GM18868 (cell line): ENCODE measurements at regions not wholly inside any gene's neighbourhood (a gene's known extent, or its start where the extent isn't known, plus 50 kb on each side); places are given as distances from the start of the nearest gene placed in this dataset.
A peak's percentile ranks its signal among the peaks of the same experiment; 100 is the strongest.
"Not testable (repeated sequence)": the region's sequence is repeated elsewhere in the genome, so short reads cannot be mapped to it uniquely, and the experiment has no call there.

ENCODE experiments used
- ATAC-seq: cut with Tn5 transposase; IDR thresholded peaks from one replicate; pipeline ENCODE4 v1.9.1; 2021; ENCODE audit warnings: mild to moderate bottlenecking, moderate library complexity; ENCODE audit not compliant: unreplicated experiment

- no peak for ATAC-seq
Observed at GRCh38 chr3:40878464-40878905, 320.8 kb upstream of the CTNNB1 start.

- no peak for ATAC-seq
Observed at GRCh38 chr3:40885430-40885829, 313.9 kb upstream of the CTNNB1 start.

DNA sequence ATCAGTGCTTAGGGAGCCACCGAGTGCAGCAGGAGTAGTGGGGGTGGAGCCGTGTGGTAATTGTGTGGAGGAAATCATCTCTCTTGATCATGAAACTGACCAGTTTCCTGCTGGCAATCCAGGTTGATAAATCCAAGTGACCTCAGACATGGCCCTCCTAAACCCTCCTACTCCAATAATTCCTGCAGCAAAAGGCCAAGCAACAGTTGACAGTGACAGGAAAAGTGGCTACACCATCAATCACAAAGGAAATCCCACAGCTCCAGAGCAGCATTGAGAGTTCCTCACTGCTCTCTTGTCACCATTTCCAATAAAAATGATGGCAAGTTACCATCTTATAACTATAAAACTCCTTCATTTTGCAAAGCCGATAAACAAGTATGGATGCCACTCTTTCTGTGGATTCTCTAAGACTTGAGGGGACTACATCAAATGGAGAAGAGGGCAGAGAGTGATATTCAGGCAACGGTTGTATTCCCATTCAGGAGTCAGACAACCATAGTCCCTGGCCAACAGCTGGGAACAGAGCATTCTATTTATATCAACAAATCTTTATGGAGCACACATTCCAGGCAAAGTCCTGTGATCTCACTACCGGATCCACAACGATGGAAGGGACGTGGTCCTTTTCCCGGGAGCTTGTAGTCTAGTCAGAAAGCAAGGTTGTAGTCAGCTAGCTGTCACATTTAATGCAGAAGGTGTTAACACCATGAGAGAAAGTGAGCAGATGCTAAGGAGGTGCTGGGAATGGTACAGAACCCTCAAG is 312.5 kb upstream of the CTNNB1 start:
- ATAC-seq: no peak

DNA sequence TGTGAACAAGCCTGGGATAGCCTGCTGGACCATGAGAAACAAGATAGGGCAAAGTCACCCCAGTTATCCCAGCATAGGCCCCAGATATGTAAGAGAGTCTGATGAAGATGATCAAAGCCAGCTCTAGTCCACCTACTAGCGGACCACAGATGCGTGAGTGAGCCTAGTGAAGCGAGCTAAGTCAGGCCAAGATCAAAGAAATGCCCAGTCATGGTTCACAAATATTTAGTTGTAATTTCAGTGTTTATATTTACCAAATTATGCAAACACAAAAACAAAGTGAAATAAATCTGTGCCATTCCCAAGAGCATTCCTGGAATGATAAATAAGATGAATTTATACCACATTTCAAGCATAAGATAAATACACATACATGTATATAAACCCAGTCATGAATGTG is 308.1 kb upstream of the CTNNB1 start:
- no peak for ATAC-seq

GRCh38 chr3:40895109-40895508 is 304.2 kb upstream of the CTNNB1 start:
- ATAC-seq: no peak

DNA sequence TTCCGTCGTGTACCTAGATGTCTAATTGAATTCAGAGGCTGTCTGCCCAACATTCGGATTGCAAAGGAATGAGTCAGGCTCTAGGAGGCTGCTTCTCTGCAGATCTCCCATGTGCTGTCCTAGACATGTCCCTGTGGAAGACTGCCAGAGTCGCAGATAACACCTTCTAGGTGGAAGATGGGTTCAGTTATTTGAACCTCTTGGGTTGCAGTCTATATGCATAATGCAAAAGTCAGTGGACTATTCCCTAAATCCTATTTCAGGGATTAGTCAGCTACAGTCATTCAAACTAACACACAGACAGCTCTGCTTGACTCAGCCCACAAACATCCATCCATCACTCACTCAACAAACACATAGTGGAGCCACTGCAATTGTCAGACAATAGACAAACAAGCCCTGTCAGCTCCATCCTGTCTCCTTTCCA is 300.0 kb upstream of the CTNNB1 start:
- ATAC-seq: no peak

GRCh38 chr3:40901298-40901697 is 298.0 kb upstream of the CTNNB1 start:
- ATAC-seq: no peak

GRCh38 chr3:40901796-40902195 is 297.5 kb upstream of the CTNNB1 start:
- no peak for ATAC-seq

- not testable (repeated sequence) for ATAC-seq
Observed at GRCh38 chr3:40907907-40908465, 291.3 kb upstream of the CTNNB1 start.

GRCh38 chr3:40908612-40909011 is 290.7 kb upstream of the CTNNB1 start:
- ATAC-seq: no peak

DNA sequence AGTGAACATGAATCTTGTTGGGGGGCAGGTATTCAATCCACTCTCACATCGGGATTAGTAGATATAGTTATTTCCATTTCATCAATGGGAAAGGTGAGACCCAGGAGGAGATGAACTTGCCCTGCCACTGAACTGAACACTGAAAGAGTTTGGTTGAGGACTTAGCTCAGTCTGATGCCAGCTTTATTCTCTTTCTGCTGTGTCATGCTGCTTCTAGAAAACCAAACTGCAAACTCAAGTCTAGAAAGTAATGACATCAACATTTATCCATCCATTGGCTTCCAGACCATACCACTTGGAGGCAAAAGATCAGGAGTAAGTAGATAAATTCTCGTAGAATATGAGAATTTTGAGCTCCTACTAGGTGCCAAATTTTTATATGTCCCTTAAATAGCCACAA is 288.0 kb upstream of the CTNNB1 start:
- no peak for ATAC-seq

GRCh38 chr3:40911928-40912327 is 287.4 kb upstream of the CTNNB1 start:
- no peak for ATAC-seq

- ATAC-seq: no peak
Observed at GRCh38 chr3:40912461-40912860, 286.8 kb upstream of the CTNNB1 start.

DNA sequence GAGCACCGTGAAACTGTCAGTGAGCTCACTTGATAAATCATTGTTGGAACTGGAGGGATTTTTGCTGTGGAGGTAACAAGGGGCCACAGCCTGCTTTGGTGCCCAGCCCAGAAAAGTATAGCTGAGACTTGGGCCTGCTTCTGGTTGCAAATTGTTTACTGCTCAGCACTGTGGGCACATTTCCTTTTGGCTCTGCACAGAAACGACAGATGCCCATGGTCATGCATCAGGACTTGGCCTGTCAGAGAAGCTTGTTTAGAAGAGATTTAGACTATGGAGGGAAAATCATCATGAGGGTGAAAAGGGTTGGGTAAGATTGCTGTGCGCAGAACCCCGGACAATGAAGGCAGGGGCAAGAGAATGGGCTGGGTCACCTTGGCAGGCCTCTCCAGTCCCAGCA is 286.1 kb upstream of the CTNNB1 start:
- no peak for ATAC-seq

GRCh38 chr3:40913641-40914040 is 285.7 kb upstream of the CTNNB1 start:
- ATAC-seq: no peak

DNA sequence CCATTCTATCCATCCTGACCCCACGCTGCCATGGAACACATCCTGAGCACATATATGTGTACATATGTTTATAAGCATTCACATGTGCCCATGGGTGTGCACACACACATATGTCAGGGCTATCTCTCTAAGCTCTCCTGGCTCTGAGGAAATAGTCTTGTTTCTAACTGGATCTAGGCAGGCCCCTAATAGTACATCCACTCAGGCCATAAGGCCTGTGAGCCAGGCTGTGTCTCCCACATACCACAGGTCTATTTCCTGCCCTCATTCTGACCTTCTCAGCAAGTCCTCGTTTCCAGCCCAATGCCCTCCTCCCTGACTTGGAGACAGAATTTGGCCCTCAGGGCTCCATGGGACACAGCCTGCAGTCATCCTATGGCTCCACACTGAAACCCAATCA is 284.8 kb upstream of the CTNNB1 start:
- no peak for ATAC-seq

GRCh38 chr3:40915346-40915865 is 283.9 kb upstream of the CTNNB1 start:
- ATAC-seq: no peak

- ATAC-seq: peak; percentile 45
Observed at GRCh38 chr3:40920041-40920440, 279.3 kb upstream of the CTNNB1 start.

- no peak for ATAC-seq
Observed at GRCh38 chr3:40921251-40921650, 278.1 kb upstream of the CTNNB1 start.

DNA sequence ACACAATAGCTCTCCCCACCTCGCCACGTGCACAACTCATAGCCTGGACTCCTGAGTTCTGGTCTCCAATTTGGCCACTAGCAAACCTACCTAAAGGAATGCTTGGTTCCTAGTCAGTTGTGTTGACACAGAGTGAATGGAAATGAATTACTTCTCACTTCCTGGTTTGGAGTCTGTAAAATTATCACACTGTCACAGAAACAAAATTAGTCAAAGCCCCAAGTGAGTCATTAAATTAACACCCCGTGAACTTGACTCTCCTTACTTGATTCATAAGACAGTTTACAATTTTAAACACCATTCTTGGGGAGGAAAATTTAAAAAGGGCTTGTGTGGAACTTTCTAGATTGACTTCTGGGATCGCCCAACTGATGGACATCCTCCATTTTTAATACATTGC is 276.2 kb upstream of the CTNNB1 start:
- no peak for ATAC-seq

- no peak for ATAC-seq
Observed at GRCh38 chr3:40923651-40924050, 275.7 kb upstream of the CTNNB1 start.

DNA sequence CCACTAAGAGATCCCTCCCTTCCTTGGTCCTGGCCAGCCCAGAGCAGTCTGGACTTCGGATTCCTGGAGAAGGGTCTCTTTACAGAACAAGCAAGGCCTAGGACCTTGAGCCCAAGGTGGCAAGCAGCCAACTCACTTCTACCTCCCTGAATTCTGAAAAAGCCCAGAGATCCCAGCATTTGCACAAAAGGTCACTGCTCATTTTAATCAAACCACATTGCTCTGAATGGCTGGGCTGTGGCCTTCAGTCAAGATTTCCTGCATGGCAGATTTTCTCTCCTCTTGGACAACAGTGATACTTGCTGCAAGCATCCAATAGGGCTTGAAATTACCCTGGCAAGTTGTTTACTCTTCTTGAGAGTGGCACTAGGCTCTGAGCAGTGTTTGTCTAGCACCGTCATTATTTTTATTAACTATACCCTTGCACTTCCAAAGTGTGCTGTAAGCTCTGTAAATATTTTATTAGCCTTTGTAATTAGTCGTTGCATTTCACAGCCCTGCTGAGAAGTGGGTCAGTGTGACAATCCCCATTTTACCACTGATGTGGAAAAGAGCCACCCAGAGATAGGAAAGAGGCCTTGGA is 274.7 kb upstream of the CTNNB1 start:
- ATAC-seq: no peak
